ENCODE measurements at regions not wholly inside any gene's neighbourhood (a gene's known extent, or its start where the extent isn't known, plus 50 kb on each side); places are given as distances from the start of the nearest gene placed in this dataset.

GRCh38 chr6:44537306-44538049 lies 150.0 kb downstream of the CDC5L start:
- no peak overlapping the region for H3K4me3 ChIP-seq (ENCODE audit: low read depth, low read length)
- no peak for DNase-seq (ENCODE audit: low read depth)

DNA sequence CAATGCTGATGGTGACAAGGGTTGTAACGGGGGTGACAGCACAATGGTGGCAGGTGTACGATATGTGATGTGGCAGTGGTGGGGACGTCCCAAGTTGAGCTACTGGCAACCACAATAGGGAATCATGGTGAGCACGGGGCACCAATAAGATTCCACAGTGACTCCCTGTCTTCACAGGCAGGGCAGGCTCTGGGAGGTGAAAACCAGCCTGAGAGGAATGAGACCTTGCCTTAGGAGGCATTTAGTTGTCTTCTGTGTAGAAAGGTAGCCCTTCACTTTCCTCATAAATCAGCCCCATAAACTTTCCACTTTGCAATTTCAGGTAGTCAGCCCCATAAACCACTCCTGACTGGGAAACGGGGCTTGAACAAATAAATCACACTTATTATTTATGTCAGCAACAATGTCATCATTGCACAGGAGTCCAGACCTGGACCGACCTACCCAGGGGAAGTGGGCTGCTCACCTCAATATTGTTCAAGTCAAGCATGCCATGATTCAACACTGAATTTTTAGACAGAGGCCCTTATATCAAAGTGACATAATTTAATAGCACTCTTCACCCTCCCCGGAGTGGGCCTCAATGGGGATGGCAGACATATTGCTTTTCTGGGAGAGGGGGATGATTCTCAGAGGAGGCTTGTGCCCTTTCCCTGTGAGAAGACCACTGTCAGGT lies 150.8 kb downstream of the CDC5L start:
- TF ChIP-seq, protein P1, sequence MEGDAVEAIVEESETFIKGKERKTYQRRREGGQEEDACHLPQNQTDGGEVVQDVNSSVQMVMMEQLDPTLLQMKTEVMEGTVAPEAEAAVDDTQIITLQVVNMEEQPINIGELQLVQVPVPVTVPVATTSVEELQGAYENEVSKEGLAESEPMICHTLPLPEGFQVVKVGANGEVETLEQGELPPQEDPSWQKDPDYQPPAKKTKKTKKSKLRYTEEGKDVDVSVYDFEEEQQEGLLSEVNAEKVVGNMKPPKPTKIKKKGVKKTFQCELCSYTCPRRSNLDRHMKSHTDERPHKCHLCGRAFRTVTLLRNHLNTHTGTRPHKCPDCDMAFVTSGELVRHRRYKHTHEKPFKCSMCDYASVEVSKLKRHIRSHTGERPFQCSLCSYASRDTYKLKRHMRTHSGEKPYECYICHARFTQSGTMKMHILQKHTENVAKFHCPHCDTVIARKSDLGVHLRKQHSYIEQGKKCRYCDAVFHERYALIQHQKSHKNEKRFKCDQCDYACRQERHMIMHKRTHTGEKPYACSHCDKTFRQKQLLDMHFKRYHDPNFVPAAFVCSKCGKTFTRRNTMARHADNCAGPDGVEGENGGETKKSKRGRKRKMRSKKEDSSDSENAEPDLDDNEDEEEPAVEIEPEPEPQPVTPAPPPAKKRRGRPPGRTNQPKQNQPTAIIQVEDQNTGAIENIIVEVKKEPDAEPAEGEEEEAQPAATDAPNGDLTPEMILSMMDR (IDR thresholded peaks at IDR 0.05; ENCODE audit: insufficient read depth, low read length) = no peak
- no peak for DNase-seq (ENCODE audit: low read depth)

More at GRCh38 chr6:44537306-44538049, 150.0 kb downstream of the CDC5L start:
- TF ChIP-seq, protein P1 (IDR thresholded peaks at IDR 0.05; ENCODE audit: insufficient read depth, low read length) = no peak

DNA sequence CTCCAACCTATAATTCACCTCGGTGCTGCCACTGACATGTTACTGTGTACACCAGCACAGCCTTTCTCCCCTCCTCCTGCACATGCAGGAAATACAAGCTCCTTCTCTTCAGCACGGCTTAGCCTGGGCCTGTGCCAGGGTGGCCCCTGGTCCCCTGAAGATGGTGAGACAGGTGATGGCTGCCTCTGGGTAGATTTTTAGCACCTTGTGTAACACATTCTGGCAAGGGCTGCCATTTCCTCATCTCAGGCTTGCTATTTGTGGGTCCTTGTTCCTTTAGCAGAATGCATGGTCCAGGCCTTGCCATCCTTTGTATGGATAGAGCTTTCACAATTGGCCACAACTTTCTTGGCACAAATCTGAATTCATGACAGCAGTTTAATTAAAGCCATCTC lies 151.3 kb downstream of the CDC5L start:
- TF ChIP-seq, protein P1 (IDR thresholded peaks at IDR 0.05; ENCODE audit: insufficient read depth, low read length) = no peak
- DNase-seq (ENCODE audit: low read depth) = no peak
- H3K4me3 ChIP-seq (ENCODE audit: low read depth, low read length) = no peak overlapping the region

More for the DNA sequence above, 150.8 kb downstream of the CDC5L start:
- H3K4me3 ChIP-seq (ENCODE audit: low read depth, low read length) = no peak overlapping the region

DNA sequence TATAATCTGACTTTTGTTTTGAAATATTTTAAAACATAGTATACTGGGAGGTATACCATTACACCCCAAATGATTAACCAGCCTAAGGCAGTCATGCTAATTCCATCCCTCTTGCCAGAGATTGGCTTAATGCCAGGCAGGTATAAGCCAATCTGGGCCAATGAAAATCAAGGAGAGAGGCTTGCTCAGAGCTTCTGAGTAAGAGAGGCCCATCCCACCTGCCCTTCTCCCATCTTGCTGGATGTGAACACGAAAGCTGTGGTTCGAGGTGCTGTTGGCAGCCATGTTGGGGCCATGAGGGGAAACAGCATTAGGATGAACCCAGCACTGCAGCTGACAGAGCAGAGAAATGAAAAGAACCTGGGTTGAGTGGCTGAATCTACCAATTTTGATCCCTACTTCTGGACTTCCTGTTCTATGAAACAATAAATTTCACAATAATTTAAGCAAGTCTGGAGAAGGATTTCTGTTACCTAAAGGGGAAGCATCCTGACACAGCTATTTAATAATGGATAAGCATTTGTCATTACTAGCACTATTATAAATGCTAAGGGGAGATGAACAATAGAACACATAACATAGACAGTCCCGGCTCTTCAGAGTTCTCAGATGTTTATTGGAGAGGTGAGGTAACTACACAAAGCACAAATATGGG lies 152.3 kb downstream of the CDC5L start:
- DNase-seq (ENCODE audit: low read depth) = no peak
- TF ChIP-seq, protein P1 (IDR thresholded peaks at IDR 0.05; ENCODE audit: insufficient read depth, low read length) = no peak

GRCh38 chr6:44540881-44541280 lies 153.4 kb downstream of the CDC5L start:
- H3K4me3 ChIP-seq (ENCODE audit: low read depth, low read length) = no peak overlapping the region
- DNase-seq (ENCODE audit: low read depth) = no peak
- TF ChIP-seq, protein P1 (IDR thresholded peaks at IDR 0.05; ENCODE audit: insufficient read depth, low read length) = no peak

More for the DNA sequence above, 152.3 kb downstream of the CDC5L start:
- no peak overlapping the region for H3K4me3 ChIP-seq (ENCODE audit: low read depth, low read length)

GRCh38 chr6:44542401-44543116 lies 155.1 kb downstream of the CDC5L start:
- no peak overlapping the region for H3K4me3 ChIP-seq (ENCODE audit: low read depth, low read length)
- no peak for DNase-seq (ENCODE audit: low read depth)
- TF ChIP-seq, protein P1 (IDR thresholded peaks at IDR 0.05; ENCODE audit: insufficient read depth, low read length) = peak; percentile 4
